Activated naive CD4-positive, alpha-beta T cell treated with Interleukin-2 at 50 U/mL for 16 hours (primary cell): ENCODE measurements at regions not wholly inside any gene's neighbourhood (a gene's known extent, or its start where the extent isn't known, plus 50 kb on each side); places are given as distances from the start of the nearest gene placed in this dataset.

Experiments
- DNase-seq: peaks from one replicate; pipeline ENCODE4 v3.0.0-alpha.2; 2020

GRCh38 chr3:193879099-193879863 lies 256.7 kb upstream of the HES1 start:
- no peak for DNase-seq

DNA sequence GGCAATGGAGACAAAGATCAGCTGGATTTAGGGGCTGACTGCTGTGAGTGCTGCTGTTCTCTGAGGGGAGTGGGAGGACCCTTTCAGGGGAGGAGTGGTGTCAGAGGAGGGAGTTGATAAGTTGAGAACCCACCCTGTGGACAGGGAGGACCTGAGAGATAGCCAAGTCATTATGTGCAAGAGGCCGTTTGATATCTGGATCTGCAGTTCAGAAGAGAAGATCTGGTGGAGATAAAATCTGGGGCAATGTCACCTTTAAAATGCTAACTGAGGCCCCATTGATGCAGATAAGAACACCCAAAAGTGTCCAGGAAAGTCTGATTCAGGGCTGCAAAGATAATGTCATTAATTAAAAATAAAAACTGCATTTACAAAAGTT lies 256.1 kb upstream of the HES1 start:
- DNase-seq, result no peak

DNA sequence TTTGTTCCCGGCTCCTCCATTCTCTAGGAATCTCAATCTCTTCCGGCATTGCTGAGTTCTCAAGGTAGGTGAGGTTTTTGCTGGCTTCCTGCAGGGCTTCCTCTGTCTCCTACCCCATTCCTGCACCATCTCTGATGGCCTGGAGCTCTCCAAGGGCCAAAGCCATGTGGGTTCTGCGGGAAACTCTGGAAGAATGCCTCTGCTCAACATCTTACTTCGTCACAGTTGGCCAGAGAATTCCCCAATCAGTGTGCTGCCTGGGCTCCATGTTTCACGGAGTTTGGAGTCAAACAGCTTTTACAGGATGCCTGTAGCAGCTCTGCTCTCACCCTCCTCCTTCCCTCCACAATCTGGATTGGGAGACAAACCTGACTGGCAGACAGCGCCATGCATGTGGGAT lies 253.9 kb upstream of the HES1 start:
- no peak for DNase-seq

- no peak for DNase-seq
Measured at GRCh38 chr3:193883551-193883950, 252.4 kb upstream of the HES1 start.

- DNase-seq, result no peak
Measured at GRCh38 chr3:193884027-193884426, 251.9 kb upstream of the HES1 start.

DNA sequence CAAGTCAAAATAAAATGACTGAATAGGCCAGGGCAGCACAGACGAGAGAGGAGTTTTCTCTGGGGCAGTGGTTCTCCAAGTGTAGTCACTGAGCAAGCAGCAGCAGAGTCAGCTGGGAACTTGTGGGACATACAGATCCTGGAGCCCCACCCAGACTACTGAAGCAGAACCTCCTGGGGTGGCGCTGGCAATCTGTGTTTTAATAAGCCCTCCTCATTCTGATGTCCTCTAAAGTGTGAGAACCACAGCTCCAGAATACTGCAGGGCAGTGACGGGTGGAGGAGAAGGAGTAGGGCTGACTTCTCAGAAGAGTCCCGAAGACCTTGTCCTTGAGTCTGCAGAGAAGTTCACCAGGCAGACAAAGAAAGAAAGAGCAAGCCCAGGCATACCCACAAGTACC lies 251.3 kb upstream of the HES1 start:
- no peak for DNase-seq

- no peak for DNase-seq
Measured at GRCh38 chr3:193885832-193886231, 250.1 kb upstream of the HES1 start.

- DNase-seq, result no peak
Measured at GRCh38 chr3:193890016-193890897, 245.7 kb upstream of the HES1 start.

GRCh38 chr3:193894121-193894863 lies 241.7 kb upstream of the HES1 start:
- DNase-seq, result no peak

DNA sequence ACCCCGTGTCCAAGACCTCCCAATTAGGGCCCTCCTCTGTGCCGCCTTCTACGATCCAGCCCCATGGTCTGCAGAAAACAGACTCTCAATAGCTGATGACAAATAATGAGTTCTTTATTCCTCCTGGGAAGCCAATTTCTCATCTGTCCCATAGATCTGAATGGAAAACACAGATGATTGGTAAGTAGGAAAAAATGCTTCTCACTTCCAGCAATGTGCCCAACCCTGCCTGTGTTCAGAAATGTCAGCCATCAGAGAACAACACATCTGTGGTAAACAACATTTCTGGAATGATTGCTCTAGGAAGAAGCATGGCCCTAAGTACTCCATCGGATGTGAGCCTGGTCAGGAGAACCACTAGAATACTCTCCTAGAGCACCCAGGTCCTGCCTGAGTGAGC lies 240.5 kb upstream of the HES1 start:
- DNase-seq, result no peak

DNA sequence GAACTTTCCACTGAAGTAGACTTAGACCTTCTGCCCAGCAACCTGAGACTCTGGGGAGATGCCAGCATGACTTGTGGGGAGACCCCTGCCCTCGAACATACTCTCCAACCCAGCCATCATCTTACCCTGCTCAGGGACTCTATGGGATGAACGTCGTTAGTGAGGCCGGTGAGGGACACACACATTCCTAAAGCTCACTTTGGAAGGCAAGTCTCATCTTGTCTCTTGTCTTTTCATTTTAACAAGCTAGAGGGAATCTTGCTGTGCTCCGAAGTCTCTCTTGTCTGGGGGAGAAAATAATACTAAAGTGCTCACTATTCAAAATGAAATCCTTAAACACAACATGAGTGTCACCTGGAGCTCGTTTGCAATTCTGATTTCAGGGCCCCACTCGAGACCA lies 239.5 kb upstream of the HES1 start:
- DNase-seq, result no peak

- no peak for DNase-seq
Measured at GRCh38 chr3:193897288-193897687, 238.7 kb upstream of the HES1 start.

GRCh38 chr3:193897731-193898180 lies 238.2 kb upstream of the HES1 start:
- no peak for DNase-seq

DNA sequence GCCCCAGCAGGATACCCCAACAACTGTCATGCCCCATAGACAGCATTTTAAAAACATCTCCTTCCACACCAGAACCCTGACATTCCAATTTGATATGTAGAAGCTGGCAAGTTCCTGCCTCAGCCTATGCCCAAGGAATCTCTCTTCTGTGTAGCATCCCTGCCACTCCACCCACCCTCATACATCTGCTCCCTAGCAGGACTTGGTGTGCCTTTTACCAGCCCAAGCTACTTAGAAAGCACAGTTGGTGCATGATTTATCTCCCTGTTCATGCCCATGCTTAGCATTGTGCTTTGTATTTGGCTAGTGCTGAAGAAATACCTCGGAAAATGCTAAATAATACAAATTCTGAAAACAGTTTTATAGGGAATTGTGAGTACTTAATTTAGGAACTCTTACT lies 236.9 kb upstream of the HES1 start:
- DNase-seq, result no peak

- no peak for DNase-seq
Measured at GRCh38 chr3:193901007-193901406, 234.9 kb upstream of the HES1 start.

DNA sequence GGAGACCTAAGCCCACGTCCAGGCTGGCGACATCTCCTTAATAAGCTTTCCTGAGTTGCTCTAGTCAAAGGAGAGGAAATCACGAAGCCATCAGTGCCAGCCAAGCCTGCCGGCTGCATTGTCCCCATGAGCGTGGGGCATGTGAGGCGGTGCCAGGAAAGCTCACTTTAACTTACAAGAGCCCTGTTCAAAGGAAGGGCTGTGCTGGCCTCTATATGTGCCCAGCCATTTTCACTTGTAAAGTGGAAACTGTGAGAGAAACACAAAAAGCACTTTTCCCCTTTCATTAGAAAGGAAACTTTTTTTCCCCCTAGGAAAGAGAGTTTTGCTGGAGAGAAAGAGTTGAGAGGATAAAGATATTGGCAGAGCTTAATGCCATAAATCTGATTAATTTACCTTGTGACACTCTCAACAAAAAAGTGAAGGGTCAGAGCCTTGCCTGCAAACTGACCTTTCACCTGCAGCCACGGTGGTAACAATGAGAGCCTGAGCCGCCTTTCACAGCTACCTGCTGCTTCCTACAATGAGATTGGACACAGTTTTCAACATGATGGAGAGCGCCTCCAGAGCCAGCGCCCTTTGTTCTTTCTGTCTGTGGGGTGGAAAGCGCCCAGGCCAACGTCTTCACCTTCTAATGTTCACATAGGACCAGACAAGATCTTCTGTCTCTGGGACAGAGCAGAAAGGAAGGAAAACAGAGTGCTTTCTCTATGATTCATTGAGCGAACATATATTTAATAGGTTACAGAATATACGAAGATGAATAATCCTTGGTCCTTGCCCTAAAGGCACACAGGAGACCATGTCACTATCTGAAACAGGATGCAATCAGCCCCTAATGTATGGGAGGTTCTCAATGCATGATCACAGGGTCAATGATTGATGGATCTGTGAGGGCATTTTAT lies 233.1 kb upstream of the HES1 start:
- DNase-seq, result no peak

DNA sequence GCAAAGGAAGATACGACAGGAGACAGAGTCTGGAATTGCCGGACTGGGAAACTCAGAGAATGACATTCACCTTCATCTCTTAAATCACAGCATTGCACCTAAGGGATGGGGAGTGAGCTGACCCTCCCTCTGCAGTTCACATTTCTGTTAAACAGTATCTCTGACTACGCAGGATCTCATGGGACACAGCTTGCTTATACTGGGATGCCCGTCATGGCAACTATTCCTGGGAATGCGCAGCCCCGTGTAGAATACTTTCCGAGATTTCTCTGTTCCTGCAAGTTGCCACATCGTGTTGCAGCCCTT lies 232.5 kb upstream of the HES1 start:
- no peak for DNase-seq

DNA sequence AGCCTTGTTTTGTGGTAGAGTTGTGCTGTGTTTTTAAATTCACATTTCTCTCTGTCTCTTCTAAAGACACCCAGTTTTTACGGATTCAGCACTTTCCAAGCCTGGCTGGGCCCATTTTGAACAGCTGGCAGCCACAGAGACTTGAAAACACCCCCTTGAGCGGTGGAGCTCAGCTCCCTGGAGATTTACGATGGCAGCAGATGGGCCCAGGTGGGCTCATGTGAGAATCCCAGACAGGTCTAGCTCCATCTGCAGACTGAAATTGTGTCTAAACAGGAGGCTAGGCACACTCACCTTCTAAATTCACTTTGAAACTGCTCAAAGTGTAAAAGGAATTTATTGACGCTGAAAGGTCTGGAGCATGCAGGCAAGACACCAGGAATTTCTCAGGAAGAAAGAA lies 232.0 kb upstream of the HES1 start:
- DNase-seq, result no peak

- no peak for DNase-seq
Measured at GRCh38 chr3:193905541-193906396, 230.2 kb upstream of the HES1 start.

- DNase-seq, result no peak
Measured at GRCh38 chr3:193906849-193907410, 229.0 kb upstream of the HES1 start.

GRCh38 chr3:193908181-193908744 lies 227.7 kb upstream of the HES1 start:
- no peak for DNase-seq
